Heart right ventricle (tissue), 16 donors: ENCODE measurements at regions not wholly inside any gene's neighbourhood (a gene's known extent, or its start where the extent isn't known, plus 50 kb on each side); places are given as distances from the start of the nearest gene placed in this dataset.
A peak's percentile ranks its signal among the peaks of the same experiment; 100 is the strongest.

ENCODE experiments used
- ATAC-seq, 8 donors: fragments of 200-7000 bp; cut with Tn5 transposase; one replicate each; pipeline ENCODE4 v1.9.1; 2020; ENCODE audit warnings: mild to moderate bottlenecking in 8 of 8, moderate library complexity in 8 of 8, moderate number of reproducible peaks in 1 of 8
- DNase-seq, 2 donors: peaks; one replicate each; pipeline ENCODE4 v3.0.0-alpha.2; 2020
- H3K27ac ChIP-seq, 10 donors: fragments of 200-600 bp; sonication (generic) in 2 of 10; one replicate each; pipeline versions ENCODE4 v1.5.0 to v1.8.0; 2020 to 2022; ENCODE audit warnings: mild to moderate bottlenecking in 3 of 10
- H3K27me3 ChIP-seq, 7 donors: fragments of 200-600 bp; one replicate each; pipeline ENCODE4 v1.8.0; 2021 to 2022; ENCODE audit warnings: mild to moderate bottlenecking in 2 of 7
- H3K36me3 ChIP-seq, 9 donors: fragments of 200-600 bp; sonication (generic) in 1 of 9; one replicate each; pipeline versions ENCODE4 v1.5.0 to v1.8.0; 2020 to 2022; ENCODE audit warnings: mild to moderate bottlenecking in 2 of 9
- H3K4me1 ChIP-seq, 9 donors: fragments of 200-600 bp; sonication (generic) in 1 of 9; one replicate each; pipeline versions ENCODE4 v1.5.0 to v1.8.0; 2020 to 2022; ENCODE audit warnings: mild to moderate bottlenecking in 4 of 9
- H3K4me3 ChIP-seq, 10 donors: fragments of 200-600 bp; sonication (generic) in 2 of 10; one replicate each; pipeline versions ENCODE4 v1.5.0 to v1.8.0; 2020 to 2022; ENCODE audit warnings: mild to moderate bottlenecking in 7 of 10, moderate library complexity in 2 of 10
- H3K9me3 ChIP-seq, 11 donors: fragments of 200-600 bp in 10 of 11; sonication (generic) in 2 of 11; one replicate each; pipeline versions ENCODE4 v1.5.0 to v1.8.0; 2013 to 2022; ENCODE audit warnings: mild to moderate bottlenecking in 2 of 11, control low read depth in 1 of 11, moderate library complexity in 1 of 11
- WGBS, 2 donors: extraction: QIAGEN DNeasy Blood & Tissue Kit; methylation state at CpG; one replicate each; pipeline ENCODE4 v1.1.7; 2013; ENCODE audit warnings: inconsistent platforms in 1 of 2; 5-methylcytosine and 5-hydroxymethylcytosine counted together
- intact Hi-C, 10 donors: fragments of 100-400 bp; cut with DNase I; formaldehyde crosslinking; loops; one replicate each; pipeline versions ENCODE4 v1.11.1 to v1.14.2; 2022
- TF ChIP-seq, protein P1 (sequence below), 9 donors: fragments of 200-600 bp; sonication (generic) in 2 of 9; IDR thresholded peaks; one replicate each; pipeline versions ENCODE4 v1.5.0 to v1.8.0; 2021 to 2022; ENCODE audit warnings: antibody characterized with exemption in 9 of 9, mild to moderate bottlenecking in 5 of 9, moderate library complexity in 1 of 9
- donor health status: Arrhythmogenic right ventricular cardiomyopathy.
- donor health status: ischemic (EF 13 %, LVEDD 7.1; RV severe dilation, severe dysfunction).
- donor health status: healthy with polysubstance abuse.
- donor health status: DM: no; HTN: yes; CAD: no.
- donor health status: DM: no; HTN: no; CAD: no.
- donor health status: ischemic (EF 25% LVEDD 6.9; RV normal size, moderate dysfunction).
- donor health status: ischemic (EF 25% LVEDD 5.7; RV mildly dilated, moderate dysfunction).
- donor health status: healthy.
- donor health status: DM: yes; HTN: yes; CAD: no.
- donor health status: Ischemic cardiomyopathy.
- donor health status: ischemic (EF 35%, LVEDD 5.7; RV mildly dilated, moderate dysfunction).
- donor health status: nonischemic (EF 11% LVEDD 7.7; RV severe dilation, severe dysfunction).
- donor health status: DM: yes; HTN: yes; CAD: no.
- donor health status: PGD.
- donor health status: ischemic (EF 29% LVEDD 5.4; RV normal size, mild dysfunction).
- donor health status: nonischemic (EF 23%, LVEDD 6.1; RV moderate dilation, normal function).

DNA sequence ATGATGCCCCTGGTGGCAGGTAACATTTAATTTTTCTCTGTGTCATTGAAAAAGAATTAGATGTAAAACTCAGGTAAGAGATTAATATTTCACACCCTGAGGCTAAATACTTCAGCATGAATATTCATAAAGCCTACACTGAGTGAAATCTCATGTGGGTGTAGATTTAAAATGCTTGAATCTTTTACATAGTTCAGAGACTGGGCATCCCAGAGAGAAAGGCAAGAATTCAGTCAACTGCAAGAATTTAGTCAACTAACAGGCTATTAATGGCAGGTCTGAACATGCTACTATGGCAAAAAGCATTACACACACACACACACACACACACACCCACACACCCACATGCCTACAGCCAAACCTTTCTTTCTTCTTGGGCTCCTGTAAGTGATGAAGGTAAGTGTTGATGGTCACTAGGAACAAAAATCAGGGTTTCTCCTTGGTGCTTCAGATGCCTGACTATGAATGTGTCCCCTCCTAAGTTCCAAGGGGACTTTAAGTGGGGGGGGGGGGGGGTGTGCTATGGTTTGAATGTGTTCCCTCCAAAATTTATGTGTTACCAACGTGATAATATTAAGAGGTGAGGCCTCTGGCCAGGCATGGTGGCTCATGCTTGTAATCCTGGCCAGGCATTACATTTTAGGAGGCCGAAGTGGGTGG lies 63.7 kb upstream of the PSMD7 start:
- intact Hi-C loops: no loop called here
- no peaks in the 10 kb centered on the region for H3K36me3 ChIP-seq
- H3K4me1 ChIP-seq: no peaks in the 10 kb centered on the region
- ATAC-seq (no peak), DNase-seq (no peak)
- H3K27me3 ChIP-seq: peaks cover 0 to 4% (median 0%) of the 10 kb centered on the region in 7 donors
- no peak overlapping the region for H3K4me3 ChIP-seq
- H3K9me3 ChIP-seq: no peaks in the 10 kb centered on the region
- 75 to 83% methylated on average over 2 of the region's 2 CpGs for WGBS, 2 donors
- TF ChIP-seq, protein P1, sequence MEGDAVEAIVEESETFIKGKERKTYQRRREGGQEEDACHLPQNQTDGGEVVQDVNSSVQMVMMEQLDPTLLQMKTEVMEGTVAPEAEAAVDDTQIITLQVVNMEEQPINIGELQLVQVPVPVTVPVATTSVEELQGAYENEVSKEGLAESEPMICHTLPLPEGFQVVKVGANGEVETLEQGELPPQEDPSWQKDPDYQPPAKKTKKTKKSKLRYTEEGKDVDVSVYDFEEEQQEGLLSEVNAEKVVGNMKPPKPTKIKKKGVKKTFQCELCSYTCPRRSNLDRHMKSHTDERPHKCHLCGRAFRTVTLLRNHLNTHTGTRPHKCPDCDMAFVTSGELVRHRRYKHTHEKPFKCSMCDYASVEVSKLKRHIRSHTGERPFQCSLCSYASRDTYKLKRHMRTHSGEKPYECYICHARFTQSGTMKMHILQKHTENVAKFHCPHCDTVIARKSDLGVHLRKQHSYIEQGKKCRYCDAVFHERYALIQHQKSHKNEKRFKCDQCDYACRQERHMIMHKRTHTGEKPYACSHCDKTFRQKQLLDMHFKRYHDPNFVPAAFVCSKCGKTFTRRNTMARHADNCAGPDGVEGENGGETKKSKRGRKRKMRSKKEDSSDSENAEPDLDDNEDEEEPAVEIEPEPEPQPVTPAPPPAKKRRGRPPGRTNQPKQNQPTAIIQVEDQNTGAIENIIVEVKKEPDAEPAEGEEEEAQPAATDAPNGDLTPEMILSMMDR (IDR thresholded peaks at IDR 0.05): no peak
- no peak overlapping the region for H3K27ac ChIP-seq

DNA sequence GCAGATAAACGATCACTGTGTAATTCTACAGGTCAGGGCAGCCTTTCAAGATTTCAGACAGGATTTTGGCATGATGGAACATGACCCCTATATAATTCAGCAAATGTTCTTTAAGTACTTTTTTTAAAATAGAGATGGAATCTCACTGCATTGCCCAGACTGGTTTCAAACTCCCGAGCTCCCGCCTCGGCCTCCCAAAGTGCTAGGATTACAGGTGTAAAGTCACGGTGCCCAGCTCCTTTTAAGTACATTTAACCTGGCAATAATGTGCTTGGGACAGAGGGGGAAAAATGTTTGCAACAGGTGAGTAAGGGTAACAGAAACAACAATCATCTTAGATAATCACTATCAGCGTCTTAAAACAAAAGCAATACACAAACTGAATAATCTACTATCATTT lies 66.5 kb upstream of the PSMD7 start:
- DNase-seq: no peak
- Histone ChIP-seq H3K27me3 (no peaks in the 10 kb centered on the region), H3K36me3 (no peaks in the 10 kb centered on the region), H3K4me1 (peaks cover 0 to 15% (median 0%) of the 10 kb centered on the region in 9 donors), H3K4me3 (no peak overlapping the region), H3K9me3 (no peaks in the 10 kb centered on the region), H3K27ac (no peak overlapping the region)
- 83 to 86% methylated on average over 6 of the region's 6 CpGs for WGBS, 2 donors
- TF ChIP-seq, protein P1 (IDR thresholded peaks at IDR 0.05): no peak
- intact Hi-C loops: no loop called here
- no peak for ATAC-seq

DNA sequence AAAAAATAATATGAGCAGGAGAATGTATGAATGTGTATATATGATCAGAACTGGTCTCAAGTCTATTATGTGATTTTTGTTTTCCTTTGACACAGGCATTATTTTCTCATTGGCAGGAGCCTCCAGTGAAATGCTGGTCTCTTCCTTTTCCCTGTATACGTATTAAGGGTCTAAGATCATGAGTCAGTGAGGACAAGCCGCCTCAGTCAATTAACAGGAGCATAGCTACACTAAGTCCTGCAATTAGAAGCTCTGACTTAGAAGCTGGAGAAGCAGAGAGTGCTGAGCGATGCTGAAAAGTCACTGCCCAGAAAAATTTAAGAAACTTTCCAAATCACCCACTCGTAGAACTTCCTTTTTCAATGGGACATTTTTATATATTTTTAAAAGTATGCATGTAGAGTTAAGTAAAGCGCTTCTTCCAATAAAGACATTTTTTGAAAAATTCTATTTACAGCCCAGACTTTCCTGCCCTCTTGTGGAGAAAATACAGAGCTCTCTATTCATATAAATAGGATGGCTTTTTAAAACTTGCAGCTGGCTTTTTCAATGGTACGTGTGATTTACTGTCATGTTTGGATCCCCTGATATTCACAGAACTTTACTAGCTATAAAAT lies 70.2 kb upstream of the PSMD7 start:
- Histone ChIP-seq H3K9me3 (no peaks in the 10 kb centered on the region), H3K27me3 (no peaks in the 10 kb centered on the region), H3K4me1 (peaks cover 0 to 23% (median 0%) of the 10 kb centered on the region in 9 donors), H3K36me3 (no peaks in the 10 kb centered on the region), H3K27ac (no peak overlapping the region), H3K4me3 (peak overlapping the region in 1 of 10 donors; percentile 11)
- DNase-seq: no peak
- intact Hi-C loops: loop anchor here in 2 of 10 donors (5.0 to 10.0 kb wide), 2 partner anchors 162 to 164 kb away; no protein-coding TSS in a partner anchor
- no peak for ATAC-seq
- TF ChIP-seq, protein P1 (IDR thresholded peaks at IDR 0.05): peak in 7 of 9 donors; percentile 45 to 61 (median 47)
- WGBS, 2 donors: 30 to 33% methylated on average over 6 of the region's 6 CpGs

DNA sequence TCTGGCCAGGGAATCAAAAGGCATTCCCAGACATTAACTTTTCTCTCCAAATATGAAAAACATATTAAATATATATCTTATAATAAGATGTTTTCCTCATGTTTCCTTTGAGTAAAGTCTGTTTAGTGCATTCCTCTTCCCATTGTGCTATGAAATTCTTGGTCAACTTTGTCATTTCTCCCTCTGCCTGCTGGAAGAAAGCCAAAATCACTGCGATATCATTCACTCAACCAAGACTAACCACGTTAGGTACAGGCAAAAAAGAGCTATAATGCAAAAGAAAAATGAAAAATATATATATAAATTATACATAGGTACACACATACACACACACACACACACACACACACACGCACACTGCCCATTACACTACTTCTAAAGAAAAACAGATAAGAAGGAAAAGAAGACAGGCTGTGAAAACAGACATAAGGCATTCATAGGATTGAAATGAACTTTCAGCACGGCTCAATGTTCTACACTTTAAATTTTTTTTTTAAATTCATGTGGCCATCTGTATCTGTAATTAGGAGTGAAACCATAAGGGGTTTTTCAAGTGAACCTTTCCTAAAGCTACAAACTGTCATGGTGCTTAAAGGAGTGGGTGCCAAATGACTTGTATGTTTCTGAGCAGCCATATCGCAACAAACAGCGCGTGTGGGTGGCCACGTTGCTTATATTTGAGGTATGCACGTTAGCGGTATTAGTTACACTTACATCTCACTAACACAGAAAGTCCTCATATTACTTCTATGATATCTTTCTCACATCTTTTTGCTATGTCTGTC lies 71.6 kb upstream of the PSMD7 start:
- no peak for ATAC-seq
- intact Hi-C loops: loop anchor here in 2 of 10 donors (5.0 to 10.0 kb wide), 2 partner anchors 160 to 163 kb away; no protein-coding TSS in a partner anchor

More for the DNA sequence above, 71.6 kb upstream of the PSMD7 start:
- TF ChIP-seq, protein P1 (IDR thresholded peaks at IDR 0.05): no peak
- no peaks in the 10 kb centered on the region for H3K9me3 ChIP-seq
- no peaks in the 10 kb centered on the region for H3K36me3 ChIP-seq
- 41 to 47% methylated on average over 10 of the region's 10 CpGs for WGBS, 2 donors
- no peak overlapping the region for H3K4me3 ChIP-seq
- H3K27me3 ChIP-seq: no peaks in the 10 kb centered on the region
- H3K4me1 ChIP-seq: peaks cover 0 to 23% (median 0%) of the 10 kb centered on the region in 9 donors
- DNase-seq: no peak
- H3K27ac ChIP-seq: no peak overlapping the region
